Esophagus muscularis mucosa (tissue), 4 donors: ENCODE measurements at regions not wholly inside any gene's neighbourhood (a gene's known extent, or its start where the extent isn't known, plus 50 kb on each side); places are given as distances from the start of the nearest gene placed in this dataset.
A peak's percentile ranks its signal among the peaks of the same experiment; 100 is the strongest.

Experiments
- DNase-seq: peaks from one replicate; pipeline ENCODE4 v3.0.0-alpha.2; 2017; ENCODE audit errors: extremely low spot score
- H3K27ac ChIP-seq, 4 donors: fragments of 200-600 bp; sonication (generic); replicated peaks in 1 of 4; 1 replicate in 3 of 4; 2 replicates in 1 of 4; pipeline ENCODE4 v1.5.1; 2016 to 2019; ENCODE audit warnings: mild to moderate bottlenecking in 1 of 4
- H3K27me3 ChIP-seq, 4 donors: fragments of 200-600 bp; sonication (generic); one replicate each; pipeline versions ENCODE4 v1.5.1 to v1.6.0; 2016 to 2019
- H3K36me3 ChIP-seq, 4 donors: fragments of 200-600 bp; sonication (generic); one replicate each; pipeline ENCODE4 v1.5.1; 2016 to 2019
- H3K4me1 ChIP-seq, 4 donors: fragments of 200-600 bp; sonication (generic); one replicate each; pipeline ENCODE4 v1.5.1; 2016 to 2019
- H3K4me3 ChIP-seq, 4 donors: fragments of 200-600 bp; sonication (generic); 1 replicate in 2 of 4; 2 replicates in 2 of 4; pipeline ENCODE4 v1.5.1; 2016 to 2019; ENCODE audit warnings: mild to moderate bottlenecking in 4 of 4, moderate library complexity in 1 of 4
- H3K9me3 ChIP-seq, 4 donors: fragments of 200-600 bp; sonication (generic); 1 replicate in 3 of 4; 2 replicates in 1 of 4; pipeline ENCODE4 v1.5.1; 2016 to 2019
- CTCF ChIP-seq, 3 experiments: fragments of 200-600 bp in 2 of 3; fragments of 450-650 bp in 1 of 3; sonication (generic) in 2 of 3; IDR thresholded peaks; one replicate each; pipeline ENCODE4 v1.5.1; 2017 to 2019; ENCODE audit warnings: antibody characterized with exemption in 3 of 3, mild to moderate bottlenecking in 2 of 3, moderate library complexity in 1 of 3
- EP300 ChIP-seq: sonication (generic); formaldehyde crosslinking; IDR thresholded peaks from one replicate; pipeline ENCODE4 v1.6.1; 2017; ENCODE audit warnings: antibody characterized with exemption
- POLR2A ChIP-seq: fragments of 450-650 bp; IDR thresholded peaks from one replicate; pipeline ENCODE4 v1.6.1; 2017; ENCODE audit warnings: antibody characterized with exemption, moderate library complexity, mild to moderate bottlenecking, low read depth
- POLR2AphosphoS5 ChIP-seq, 2 donors: sonication (generic); formaldehyde crosslinking; IDR thresholded peaks; one replicate each; pipeline ENCODE4 v1.6.1; 2017; ENCODE audit warnings: antibody characterized with exemption in 2 of 2
- WGBS: methylation state at CpG from one replicate; pipeline ENCODE4 v1.1.5; 2018; 5-methylcytosine and 5-hydroxymethylcytosine counted together
- intact Hi-C: fragments of 100-400 bp; cut with DNase I; formaldehyde crosslinking; loops from one replicate; pipeline ENCODE4 v1.15.1; 2023

GRCh38 chr9:12464400-12464799 is 228.8 kb upstream of the TYRP1 start:
- H3K4me1 ChIP-seq: no peaks in the 10 kb centered on the region
- intact Hi-C loops: no loop called here

GRCh38 chr9:12464910-12465512 is 228.2 kb upstream of the TYRP1 start:
- WGBS: 5% methylated on average over 2 of the region's 2 CpGs
- H3K4me3 ChIP-seq: no peak overlapping the region
- TF ChIP-seq POLR2A (no peak), CTCF (IDR thresholded peaks at IDR 0.05) (peak; percentile 35 to 68 (median 58))
- no peak for DNase-seq
- no peaks in the 10 kb centered on the region for H3K4me1 ChIP-seq
- H3K36me3 ChIP-seq: no peaks in the 10 kb centered on the region
- H3K9me3 ChIP-seq: no peaks in the 10 kb centered on the region
- intact Hi-C loops: no loop called here
- H3K27me3 ChIP-seq: no peaks in the 10 kb centered on the region
- H3K27ac ChIP-seq: no peak overlapping the region

More at GRCh38 chr9:12464400-12464799, 228.8 kb upstream of the TYRP1 start:
- Histone ChIP-seq H3K9me3 (no peaks in the 10 kb centered on the region), H3K4me3 (no peak overlapping the region), H3K36me3 (no peaks in the 10 kb centered on the region), H3K27ac (no peak overlapping the region), H3K27me3 (no peaks in the 10 kb centered on the region)
- TF ChIP-seq EP300 (no peak), POLR2AphosphoS5 (IDR thresholded peaks at IDR 0.05) (no peak), CTCF (IDR thresholded peaks at IDR 0.05) (no peak), POLR2A (no peak)
- DNase-seq: no peak
- 69% methylated on average over 3 of the region's 3 CpGs for WGBS

- H3K27me3 ChIP-seq: no peaks in the 10 kb centered on the region
- no peaks in the 10 kb centered on the region for H3K4me1 ChIP-seq
- no peaks in the 10 kb centered on the region for H3K9me3 ChIP-seq
- no peak for TF ChIP-seq POLR2A
- TF ChIP-seq EP300: no peak
- TF ChIP-seq POLR2AphosphoS5 (IDR thresholded peaks at IDR 0.05): no peak
- TF ChIP-seq CTCF (IDR thresholded peaks at IDR 0.05): no peak
- DNase-seq: no peak
- H3K27ac ChIP-seq: no peak overlapping the region
- intact Hi-C loops: no loop called here
- no peak overlapping the region for H3K4me3 ChIP-seq
- 88% methylated on average over 1 of the region's 1 CpG for WGBS
- H3K36me3 ChIP-seq: no peaks in the 10 kb centered on the region
These were observed 224.1 kb upstream of the TYRP1 start for GRCh38 chr9:12469084-12469483.

- H3K4me1 ChIP-seq: no peaks in the 10 kb centered on the region
- intact Hi-C loops: no loop called here
- no peaks in the 10 kb centered on the region for H3K9me3 ChIP-seq
- H3K27me3 ChIP-seq: no peaks in the 10 kb centered on the region
- no peak for DNase-seq
- no peak overlapping the region for H3K27ac ChIP-seq
- 67% methylated on average over 1 of the region's 1 CpG for WGBS
- no peak overlapping the region for H3K4me3 ChIP-seq
- TF ChIP-seq POLR2A: no peak
- TF ChIP-seq EP300: no peak
- no peak for TF ChIP-seq POLR2AphosphoS5 (IDR thresholded peaks at IDR 0.05)
- no peak for TF ChIP-seq CTCF (IDR thresholded peaks at IDR 0.05)
- H3K36me3 ChIP-seq: no peaks in the 10 kb centered on the region
These were observed 198.8 kb upstream of the TYRP1 start for GRCh38 chr9:12494411-12494810.

- Histone ChIP-seq H3K4me1 (no peaks in the 10 kb centered on the region), H3K27me3 (no peaks in the 10 kb centered on the region), H3K27ac (no peak overlapping the region), H3K9me3 (no peaks in the 10 kb centered on the region), H3K36me3 (no peaks in the 10 kb centered on the region), H3K4me3 (no peak overlapping the region)
- no peak for TF ChIP-seq CTCF (IDR thresholded peaks at IDR 0.05)
- no peak for TF ChIP-seq POLR2A
- no peak for TF ChIP-seq POLR2AphosphoS5 (IDR thresholded peaks at IDR 0.05)
- TF ChIP-seq EP300: no peak
- intact Hi-C loops: no loop called here
- no peak for DNase-seq
These were observed 195.4 kb upstream of the TYRP1 start for GRCh38 chr9:12497790-12498189.
